Activated gamma-delta T cell treated with anti-CD3 and anti-CD28 coated beads, Interleukin-2, amount 50 U/mL, for 16 hours (primary cell): ENCODE measurements at regions not wholly inside any gene's neighbourhood (a gene's known extent, or its start where the extent isn't known, plus 50 kb on each side); places are given as distances from the start of the nearest gene placed in this dataset.

Source experiments
- DNase-seq: peaks from one replicate; pipeline ENCODE4 v3.0.0-alpha.2; 2020; ENCODE audit warnings: low read depth

GRCh38 chr12:92359581-92360209 is 214.0 kb upstream of the BTG1 start:
- DNase-seq: no peak

DNA sequence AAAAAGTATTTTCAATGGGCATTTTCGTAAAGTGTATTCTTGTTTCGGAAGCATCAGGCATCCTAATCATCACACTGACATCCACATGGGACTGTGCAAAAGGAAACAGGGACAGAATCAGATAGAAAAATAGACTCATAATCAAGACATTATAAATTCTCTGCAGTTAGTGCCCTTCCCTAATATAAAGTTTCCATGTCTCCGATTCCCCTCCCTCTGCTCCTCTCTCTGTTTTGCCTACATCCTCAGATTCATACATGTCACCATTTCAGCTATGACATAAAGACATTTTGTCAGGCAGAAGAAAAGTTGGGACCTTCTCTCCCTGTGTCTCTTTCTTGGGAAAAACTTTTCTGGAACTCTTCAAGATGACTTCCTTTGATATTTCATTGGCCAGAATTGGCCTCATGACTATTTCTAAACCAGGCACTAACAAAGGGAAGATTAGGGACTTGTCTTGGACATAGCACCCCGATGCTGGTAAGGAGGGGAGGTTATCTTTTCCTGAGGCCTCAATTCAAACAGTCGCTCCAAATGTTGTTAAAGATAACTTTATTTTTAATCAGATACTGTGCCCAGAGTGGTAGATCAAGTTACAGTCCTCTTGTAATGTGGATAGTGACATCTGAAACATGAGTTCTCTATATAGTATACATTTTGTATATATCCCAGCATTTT is 212.1 kb upstream of the BTG1 start:
- DNase-seq: no peak

DNA sequence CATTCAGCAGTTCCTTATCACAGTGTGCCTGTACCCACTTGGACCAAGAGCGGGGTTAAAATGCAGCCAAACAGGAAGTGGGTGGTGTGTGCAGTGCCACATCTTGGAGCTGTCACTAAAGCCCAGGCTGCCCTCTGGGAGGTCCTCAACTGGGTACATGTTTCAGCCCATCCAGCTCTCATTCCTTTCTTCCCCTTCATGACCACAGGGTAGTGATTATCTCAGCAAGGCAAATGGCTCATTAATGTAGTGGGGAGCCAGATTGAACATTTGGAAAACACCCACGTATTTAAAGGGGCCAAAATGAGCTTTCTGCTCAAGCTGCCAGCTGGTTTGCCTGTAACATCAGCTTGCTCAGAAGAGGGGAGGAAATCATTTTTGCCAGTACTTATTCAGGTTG is 210.8 kb upstream of the BTG1 start:
- no peak for DNase-seq

DNA sequence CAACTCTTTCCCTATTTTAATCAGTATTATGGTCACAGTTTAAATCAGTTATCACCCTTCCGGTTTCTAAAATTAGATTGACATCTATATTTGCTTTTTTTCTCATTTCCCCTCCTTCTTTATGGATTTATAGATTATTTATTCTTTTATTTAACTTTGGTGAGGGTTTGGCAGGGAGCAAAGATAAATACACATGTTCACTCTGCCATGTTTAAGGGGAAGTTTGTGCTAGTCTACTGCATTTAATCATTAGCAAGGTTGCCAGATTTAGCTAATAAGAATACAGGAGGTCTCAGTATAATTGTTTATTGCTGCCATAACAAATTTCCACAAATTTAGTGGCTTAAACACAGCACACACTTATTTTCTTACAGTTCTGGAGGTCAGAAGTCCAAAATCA is 204.0 kb upstream of the BTG1 start:
- no peak for DNase-seq

DNA sequence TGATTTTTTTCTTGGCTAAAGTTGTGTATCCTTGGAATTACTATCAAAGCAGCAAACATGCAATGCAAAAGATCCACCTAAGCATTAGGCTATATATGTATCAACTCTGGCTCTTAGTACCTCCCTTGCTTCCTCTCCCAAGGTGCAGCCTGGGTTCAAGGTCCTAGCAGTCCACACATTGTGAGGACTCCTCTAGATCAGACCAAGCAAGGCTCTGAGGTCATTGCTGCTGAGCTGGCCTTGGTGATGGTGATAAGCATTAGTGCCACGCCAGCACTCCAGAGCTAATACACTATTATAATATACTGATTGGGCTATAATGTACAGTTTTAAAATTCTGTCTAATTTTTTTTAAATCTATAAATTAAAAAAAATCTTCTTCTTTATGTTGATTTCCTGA is 196.9 kb upstream of the BTG1 start:
- no peak for DNase-seq

DNA sequence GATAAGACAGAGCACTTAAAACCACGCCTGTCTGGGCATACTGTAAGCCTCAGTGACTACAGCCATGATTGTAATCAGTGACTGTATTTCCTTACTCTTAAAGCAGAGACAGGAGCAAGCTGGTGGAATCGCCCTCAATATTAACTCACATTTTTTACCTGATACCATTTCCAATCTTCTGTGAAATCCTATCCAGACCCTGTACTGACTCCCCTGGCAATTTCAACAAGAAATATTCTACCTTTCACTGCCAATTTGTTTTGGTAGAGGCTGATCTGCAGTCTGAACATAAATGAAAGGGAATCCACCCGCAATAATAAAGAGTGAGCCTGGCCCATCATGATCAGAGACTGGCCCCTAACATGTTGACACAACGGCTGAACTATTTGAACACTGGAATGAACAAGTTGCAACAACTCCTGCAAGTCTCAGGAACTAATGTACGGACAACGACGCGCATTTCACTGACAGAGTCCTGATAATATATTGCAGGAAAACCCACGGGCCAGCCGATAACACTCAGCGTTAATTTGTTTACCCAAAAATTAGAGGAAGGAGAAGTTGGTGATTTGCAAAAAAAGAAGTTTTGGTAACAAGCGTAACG is 195.5 kb upstream of the BTG1 start:
- no peak for DNase-seq

GRCh38 chr12:92340441-92341064 is 194.9 kb upstream of the BTG1 start:
- DNase-seq: no peak

GRCh38 chr12:92340003-92340402 is 194.4 kb upstream of the BTG1 start:
- no peak for DNase-seq

- no peak for DNase-seq
These were observed 193.7 kb upstream of the BTG1 start for GRCh38 chr12:92339198-92339821.

- DNase-seq: no peak
These were observed 193.0 kb upstream of the BTG1 start for GRCh38 chr12:92338671-92339070.

DNA sequence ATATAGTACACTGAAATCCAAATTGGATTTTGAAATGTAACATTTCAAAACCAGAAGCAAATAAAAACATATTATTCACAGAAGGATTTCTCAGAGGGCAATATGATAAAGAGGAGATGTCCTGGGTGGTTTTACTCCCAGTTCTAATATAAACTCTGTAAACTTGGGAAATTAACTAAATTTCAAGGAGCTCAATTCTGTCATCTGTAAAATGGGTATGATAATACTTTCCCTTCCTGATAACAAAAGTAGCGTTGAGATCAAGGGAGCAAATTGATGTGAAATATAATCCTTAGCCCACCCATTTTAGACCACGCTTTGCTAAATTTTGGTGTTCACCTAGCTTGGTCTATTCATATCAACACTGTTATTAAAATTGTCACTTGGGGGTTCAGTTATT is 192.5 kb upstream of the BTG1 start:
- no peak for DNase-seq

- no peak for DNase-seq
These were observed 191.5 kb upstream of the BTG1 start for GRCh38 chr12:92337128-92337527.

GRCh38 chr12:92336641-92337040 is 191.0 kb upstream of the BTG1 start:
- DNase-seq: no peak

DNA sequence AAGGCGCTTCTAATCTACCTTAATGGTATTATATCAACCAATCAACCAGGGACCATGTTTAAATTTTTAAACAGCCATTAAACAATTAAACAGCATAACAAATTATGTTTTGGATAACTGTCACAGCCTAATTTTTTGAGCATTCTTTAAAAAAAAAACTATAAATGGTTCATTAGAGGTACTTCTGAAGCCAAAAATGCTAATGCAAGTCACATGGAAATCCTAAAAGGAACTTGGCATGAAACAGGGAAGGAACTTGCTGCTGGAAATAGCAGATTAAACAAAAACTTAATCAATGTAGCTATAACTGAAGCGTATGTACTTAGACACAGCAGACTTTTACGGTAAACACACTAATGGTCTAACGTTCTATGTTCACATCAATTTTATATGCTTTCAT is 190.2 kb upstream of the BTG1 start:
- DNase-seq: no peak

DNA sequence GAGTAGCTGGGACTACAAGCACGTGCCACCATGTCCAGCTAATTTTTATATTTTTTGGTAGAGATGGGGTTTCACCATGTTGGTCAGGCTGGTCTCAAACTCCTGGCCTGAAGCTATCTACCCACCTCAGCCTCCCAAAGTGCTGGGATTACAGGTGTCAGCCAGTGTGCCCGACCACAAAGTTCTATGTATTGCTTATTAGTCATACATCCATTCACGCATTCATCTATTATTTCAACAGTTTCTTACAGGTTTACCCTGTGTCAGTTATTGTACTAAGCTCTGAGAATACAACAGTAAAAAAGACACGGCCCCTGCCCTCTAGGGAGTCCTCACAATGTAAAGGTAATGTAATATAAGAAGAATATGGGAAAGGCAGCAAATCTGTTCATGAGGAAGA is 188.9 kb upstream of the BTG1 start:
- DNase-seq: no peak

DNA sequence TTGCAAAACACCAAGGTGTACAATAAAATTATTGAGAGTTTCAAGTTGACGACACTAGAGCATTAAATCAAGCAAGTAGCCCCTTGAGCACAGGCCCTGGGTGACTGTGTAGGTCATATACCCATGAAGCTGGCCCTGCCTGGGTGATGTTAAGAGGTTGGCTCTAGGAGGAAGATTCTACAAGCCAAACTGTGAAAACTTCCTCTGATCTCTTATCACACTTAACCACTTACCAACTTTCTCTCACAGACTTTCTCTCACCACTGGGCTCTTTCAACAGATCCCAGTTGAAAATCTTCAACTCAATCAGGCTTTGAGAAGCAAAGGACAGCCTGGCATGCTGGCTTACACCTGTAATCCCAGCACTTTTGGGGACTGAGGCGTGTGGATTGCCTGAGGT is 186.9 kb upstream of the BTG1 start:
- no peak for DNase-seq

DNA sequence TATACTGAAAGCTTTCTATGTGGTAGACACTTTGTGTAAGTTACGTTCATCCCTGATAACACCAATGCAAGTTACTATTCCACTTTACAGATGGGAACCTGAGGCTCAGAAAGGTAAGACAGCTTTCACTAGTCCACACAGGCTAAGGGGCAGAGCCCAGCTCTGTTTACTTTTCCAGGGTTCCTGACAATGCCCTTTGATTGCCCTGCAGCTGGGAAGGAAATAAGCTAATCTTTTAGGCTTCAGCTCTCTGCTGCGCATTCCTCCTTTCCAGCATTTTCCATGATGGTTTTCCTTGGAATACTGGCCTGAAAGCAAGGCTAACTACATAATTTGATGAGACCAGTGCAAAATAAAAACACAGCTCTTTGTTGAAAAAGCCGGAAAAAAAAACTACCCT is 185.7 kb upstream of the BTG1 start:
- DNase-seq: no peak

DNA sequence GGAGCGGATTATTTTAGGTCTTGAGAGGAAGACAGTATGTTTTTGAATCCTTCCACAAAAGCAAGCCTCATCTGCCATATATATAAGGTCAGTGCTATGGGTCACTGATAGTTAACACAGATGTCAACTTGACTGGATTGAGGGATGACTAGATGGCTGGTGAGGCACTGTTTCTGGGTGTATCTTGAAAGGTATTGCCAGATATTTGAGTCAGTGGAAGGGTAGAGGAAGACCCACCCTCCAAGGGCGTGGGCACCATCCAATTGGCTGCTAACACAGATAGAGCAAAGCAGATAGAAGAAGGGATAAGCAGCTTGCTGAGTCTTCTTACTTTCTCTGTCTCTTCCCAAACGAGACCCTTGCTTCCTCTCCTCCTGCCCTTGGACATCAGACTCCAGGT is 185.0 kb upstream of the BTG1 start:
- DNase-seq: no peak

- DNase-seq: no peak
These were observed 181.2 kb upstream of the BTG1 start for GRCh38 chr12:92326877-92327276.

DNA sequence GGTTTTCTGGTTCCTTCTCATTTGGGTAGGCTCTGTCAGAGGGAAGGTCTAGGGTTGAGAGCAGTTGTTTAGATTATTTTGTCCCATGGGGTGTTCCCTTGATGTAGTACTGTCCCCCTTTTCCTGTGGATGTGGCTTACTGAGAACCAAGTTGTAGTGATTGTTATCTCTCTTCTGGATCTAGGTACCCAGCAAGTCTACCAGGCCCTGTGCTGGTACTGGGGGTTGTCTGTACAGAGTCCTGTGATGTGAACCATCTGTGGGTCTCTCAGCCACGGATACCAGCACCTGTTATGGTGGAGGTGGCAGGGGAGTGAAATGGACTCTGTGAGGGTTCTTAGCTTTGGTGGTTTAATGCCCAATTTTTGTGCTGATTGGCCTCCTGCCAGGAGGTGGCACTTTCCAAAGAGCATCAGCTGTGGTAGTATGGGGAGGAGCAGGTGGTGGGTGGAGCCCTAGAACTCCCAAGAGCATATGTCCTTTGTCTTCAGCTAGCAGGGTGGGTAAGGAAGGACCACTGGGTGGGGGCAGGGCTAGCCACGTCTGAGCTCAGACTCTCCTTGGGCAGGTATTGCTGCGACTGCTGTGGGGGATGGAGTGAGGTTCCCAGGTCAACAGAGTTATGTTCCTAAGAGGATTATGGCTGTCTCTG is 179.3 kb upstream of the BTG1 start:
- no peak for DNase-seq

GRCh38 chr12:92312463-92312964 is 166.9 kb upstream of the BTG1 start:
- DNase-seq: no peak

DNA sequence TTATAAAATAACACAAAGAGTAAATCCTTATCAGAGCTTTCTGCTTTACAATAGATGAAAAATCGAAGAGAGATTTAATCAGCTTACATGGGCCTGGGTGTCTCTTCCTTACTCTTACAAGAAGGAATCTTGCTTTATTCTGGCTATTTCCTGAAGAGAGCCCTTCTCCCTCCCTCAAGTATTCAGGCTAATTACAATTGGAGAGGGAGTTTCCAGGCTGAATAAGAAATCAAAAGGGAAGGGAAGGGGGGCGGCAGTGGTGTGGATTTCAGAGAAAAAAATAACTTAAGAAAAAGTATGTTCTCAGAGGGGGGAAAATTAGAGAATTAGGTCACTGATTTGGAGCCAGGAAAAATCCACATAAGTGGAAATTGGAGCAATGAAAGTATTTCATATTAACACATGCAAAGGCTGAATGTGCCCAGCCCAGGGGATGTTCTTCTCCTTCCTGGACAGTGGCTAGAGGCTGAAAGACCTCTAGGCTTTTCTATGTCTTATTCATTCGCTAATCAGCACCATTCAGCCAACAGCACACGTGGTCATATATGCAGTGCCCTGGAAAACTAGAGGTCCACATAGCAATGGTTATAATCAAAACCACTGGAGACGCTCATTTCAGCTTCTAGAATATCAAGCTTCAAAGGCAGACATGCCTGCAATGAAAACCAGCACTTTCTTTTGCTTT is 158.9 kb upstream of the BTG1 start:
- no peak for DNase-seq
